Naive B cell (primary cell): ENCODE measurements at regions not wholly inside any gene's neighbourhood (a gene's known extent, or its start where the extent isn't known, plus 50 kb on each side); places are given as distances from the start of the nearest gene placed in this dataset.

Experiments used
- ATAC-seq, 2 donors: fragments of 150-1000 bp; cut with Tn5 transposase; 2 replicates each; pipeline ENCODE4 v1.10.0; 2021; ENCODE audit warnings: low read depth in 2 of 2, mild to moderate bottlenecking in 2 of 2, moderate library complexity in 2 of 2
- DNase-seq: peaks from one replicate; pipeline ENCODE4 v3.0.0; 2022
- H3K27ac Mint-ChIP-seq, 6 donors: one replicate each; pipeline ENCODE4 v1.8.0; 2020 to 2022; ENCODE audit warnings: mild to moderate bottlenecking in 6 of 6, mixed read lengths in 6 of 6, moderate library complexity in 5 of 6, inconsistent platforms in 2 of 6
- H3K27me3 Mint-ChIP-seq, 3 donors: one replicate each; pipeline ENCODE4 v1.8.0; 2021 to 2022; ENCODE audit warnings: mixed read lengths in 3 of 3, mild to moderate bottlenecking in 1 of 3
- H3K36me3 Mint-ChIP-seq, 2 donors: one replicate each; pipeline ENCODE4 v1.8.0; 2020 to 2022; ENCODE audit warnings: mixed read lengths in 2 of 2, inconsistent platforms in 1 of 2, mild to moderate bottlenecking in 1 of 2
- H3K4me1 Mint-ChIP-seq, 3 donors: one replicate each; pipeline ENCODE4 v1.8.0; 2020 to 2022; ENCODE audit warnings: mixed read lengths in 3 of 3, inconsistent platforms in 1 of 3, mild to moderate bottlenecking in 1 of 3, moderate library complexity in 1 of 3
- H3K4me3 Mint-ChIP-seq, 8 donors: one replicate each; pipeline ENCODE4 v1.8.0; 2020 to 2022; ENCODE audit warnings: mild to moderate bottlenecking in 8 of 8, mixed read lengths in 8 of 8, moderate library complexity in 8 of 8, inconsistent platforms in 2 of 8
- H3K9me3 Mint-ChIP-seq, 7 donors: one replicate each; pipeline ENCODE4 v1.8.0; 2020 to 2022; ENCODE audit warnings: mixed read lengths in 7 of 7, mild to moderate bottlenecking in 5 of 7, inconsistent platforms in 2 of 7, moderate library complexity in 1 of 7

GRCh38 chr6:139693735-139694134, 319.3 kb upstream of the CITED2 start:
- Mint-ChIP-seq H3K4me3 (no peak overlapping the region), H3K9me3 (no peaks in the 10 kb centered on the region), H3K36me3 (no peaks in the 10 kb centered on the region), H3K27me3 (peaks cover 0 to 15% (median 0%) of the 10 kb centered on the region in 3 donors), H3K27ac (no peak overlapping the region), H3K4me1 (no peaks in the 10 kb centered on the region)
- DNase-seq (no peak), ATAC-seq (no peak)

- no peaks in the 10 kb centered on the region for H3K9me3 Mint-ChIP-seq
- H3K36me3 Mint-ChIP-seq, result no peaks in the 10 kb centered on the region
- peaks cover 0 to 15% (median 0%) of the 10 kb centered on the region in 3 donors for H3K27me3 Mint-ChIP-seq
- DNase-seq (no peak), ATAC-seq (no peak)
- H3K27ac Mint-ChIP-seq, result no peak overlapping the region
- no peaks in the 10 kb centered on the region for H3K4me1 Mint-ChIP-seq
- H3K4me3 Mint-ChIP-seq, result no peak overlapping the region
These were observed 315.6 kb upstream of the CITED2 start for GRCh38 chr6:139690007-139690406.

GRCh38 chr6:139687055-139687454, 312.6 kb upstream of the CITED2 start:
- no peak for DNase-seq
- no peaks in the 10 kb centered on the region for H3K36me3 Mint-ChIP-seq

GRCh38 chr6:139686308-139686707, 311.9 kb upstream of the CITED2 start:
- no peaks in the 10 kb centered on the region for H3K36me3 Mint-ChIP-seq
- no peaks in the 10 kb centered on the region for H3K4me1 Mint-ChIP-seq
- no peak for DNase-seq
- H3K4me3 Mint-ChIP-seq, result no peak overlapping the region
- H3K27ac Mint-ChIP-seq, result no peak overlapping the region
- no peak for ATAC-seq
- H3K27me3 Mint-ChIP-seq, result no peaks in the 10 kb centered on the region
- no peaks in the 10 kb centered on the region for H3K9me3 Mint-ChIP-seq

More at GRCh38 chr6:139687055-139687454, 312.6 kb upstream of the CITED2 start:
- Mint-ChIP-seq H3K9me3 (no peaks in the 10 kb centered on the region), H3K4me1 (no peaks in the 10 kb centered on the region), H3K27ac (no peak overlapping the region), H3K27me3 (peaks cover 0 to under 1% (median 0%) of the 10 kb centered on the region in 3 donors), H3K4me3 (no peak overlapping the region)
- ATAC-seq, result no peak

GRCh38 chr6:139685009-139685408, 310.6 kb upstream of the CITED2 start:
- DNase-seq (no peak), ATAC-seq (no peak)
- no peaks in the 10 kb centered on the region for H3K4me1 Mint-ChIP-seq
- no peaks in the 10 kb centered on the region for H3K9me3 Mint-ChIP-seq
- no peak overlapping the region for H3K4me3 Mint-ChIP-seq
- no peaks in the 10 kb centered on the region for H3K27me3 Mint-ChIP-seq
- H3K27ac Mint-ChIP-seq, result no peak overlapping the region
- H3K36me3 Mint-ChIP-seq, result no peaks in the 10 kb centered on the region

GRCh38 chr6:139680819-139681218, 306.4 kb upstream of the CITED2 start:
- no peaks in the 10 kb centered on the region for H3K9me3 Mint-ChIP-seq
- H3K27ac Mint-ChIP-seq, result no peak overlapping the region
- H3K27me3 Mint-ChIP-seq, result no peaks in the 10 kb centered on the region
- H3K4me3 Mint-ChIP-seq, result no peak overlapping the region
- ATAC-seq (no peak), DNase-seq (no peak)
- H3K36me3 Mint-ChIP-seq, result no peaks in the 10 kb centered on the region
- no peaks in the 10 kb centered on the region for H3K4me1 Mint-ChIP-seq

- ATAC-seq, result no peak
- DNase-seq, result no peak
- Mint-ChIP-seq H3K9me3 (no peaks in the 10 kb centered on the region), H3K36me3 (no peaks in the 10 kb centered on the region), H3K4me1 (no peaks in the 10 kb centered on the region), H3K27ac (no peak overlapping the region), H3K27me3 (no peaks in the 10 kb centered on the region), H3K4me3 (no peak overlapping the region)
These were observed 305.2 kb upstream of the CITED2 start for GRCh38 chr6:139679516-139680179.

GRCh38 chr6:139676718-139677117, 302.3 kb upstream of the CITED2 start:
- no peaks in the 10 kb centered on the region for H3K27me3 Mint-ChIP-seq
- H3K36me3 Mint-ChIP-seq, result no peaks in the 10 kb centered on the region
- ATAC-seq (no peak), DNase-seq (no peak)
- H3K27ac Mint-ChIP-seq, result no peak overlapping the region
- no peaks in the 10 kb centered on the region for H3K4me1 Mint-ChIP-seq
- H3K9me3 Mint-ChIP-seq, result peaks cover 0 to 3% (median 0%) of the 10 kb centered on the region in 7 donors
- no peak overlapping the region for H3K4me3 Mint-ChIP-seq

GRCh38 chr6:139666284-139666683, 291.8 kb upstream of the CITED2 start:
- DNase-seq (no peak), ATAC-seq (no peak)
- Mint-ChIP-seq H3K36me3 (peaks cover 0 to 4% of the 10 kb centered on the region in 2 donors), H3K27ac (no peak overlapping the region), H3K27me3 (no peaks in the 10 kb centered on the region), H3K4me3 (no peak overlapping the region), H3K4me1 (no peaks in the 10 kb centered on the region), H3K9me3 (peaks cover 0 to 48% (median 24%) of the 10 kb centered on the region in 7 donors)

GRCh38 chr6:139663996-139664395, 289.5 kb upstream of the CITED2 start:
- ATAC-seq, result no peak
- no peak overlapping the region for H3K4me3 Mint-ChIP-seq
- no peaks in the 10 kb centered on the region for H3K27me3 Mint-ChIP-seq
- no peak overlapping the region for H3K27ac Mint-ChIP-seq
- H3K9me3 Mint-ChIP-seq, result peaks cover 0 to 48% (median 21%) of the 10 kb centered on the region in 7 donors
- DNase-seq, result no peak
- no peaks in the 10 kb centered on the region for H3K4me1 Mint-ChIP-seq
- H3K36me3 Mint-ChIP-seq, result peaks cover 0 to 4% of the 10 kb centered on the region in 2 donors

GRCh38 chr6:139659711-139660110, 285.3 kb upstream of the CITED2 start:
- Mint-ChIP-seq H3K27ac (peak overlapping the region in 1 of 6 donors; percentile 42), H3K4me1 (no peaks in the 10 kb centered on the region), H3K27me3 (peaks cover 0 to 9% (median 5%) of the 10 kb centered on the region in 3 donors), H3K9me3 (peaks cover 0 to 19% (median 11%) of the 10 kb centered on the region in 7 donors), H3K36me3 (no peaks in the 10 kb centered on the region), H3K4me3 (no peak overlapping the region)
- DNase-seq, result no peak
- ATAC-seq, result no peak

- Mint-ChIP-seq H3K4me3 (no peak overlapping the region), H3K4me1 (no peaks in the 10 kb centered on the region), H3K27ac (no peak overlapping the region), H3K36me3 (no peaks in the 10 kb centered on the region), H3K9me3 (peaks cover 0 to 14% (median 10%) of the 10 kb centered on the region in 7 donors), H3K27me3 (peaks cover 0 to 9% (median 5%) of the 10 kb centered on the region in 3 donors)
- no peak for DNase-seq
- ATAC-seq, result no peak
These were observed 284.7 kb upstream of the CITED2 start for GRCh38 chr6:139659196-139659595.

- Mint-ChIP-seq H3K27me3 (peaks cover 0 to 9% (median 5%) of the 10 kb centered on the region in 3 donors), H3K4me1 (no peaks in the 10 kb centered on the region), H3K36me3 (no peaks in the 10 kb centered on the region), H3K9me3 (no peaks in the 10 kb centered on the region), H3K27ac (no peak overlapping the region), H3K4me3 (no peak overlapping the region)
- ATAC-seq (no peak), DNase-seq (no peak)
These were observed 282.7 kb upstream of the CITED2 start for GRCh38 chr6:139657119-139657518.

GRCh38 chr6:139655783-139656705, 281.6 kb upstream of the CITED2 start:
- ATAC-seq (no peak), DNase-seq (no peak)
- Mint-ChIP-seq H3K9me3 (no peaks in the 10 kb centered on the region), H3K4me1 (no peaks in the 10 kb centered on the region), H3K4me3 (no peak overlapping the region), H3K27me3 (peaks cover 0 to 9% (median 5%) of the 10 kb centered on the region in 3 donors), H3K27ac (no peak overlapping the region), H3K36me3 (no peaks in the 10 kb centered on the region)
